Coronary artery (tissue), 2 donors: ENCODE measurements at regions not wholly inside any gene's neighbourhood (a gene's known extent, or its start where the extent isn't known, plus 50 kb on each side); places are given as distances from the start of the nearest gene placed in this dataset.

ENCODE experiments used
- DNase-seq: peaks from one replicate; pipeline ENCODE4 v3.0.0-alpha.2; 2017; ENCODE audit warnings: low spot score
- H3K27ac ChIP-seq, 2 donors: fragments of 200-600 bp; sonication (generic); one replicate each; pipeline ENCODE4 v1.5.1; 2016 to 2019
- H3K4me3 ChIP-seq: fragments of 200-600 bp; sonication (generic); 2 replicates; pipeline ENCODE4 v1.5.1; 2016; ENCODE audit warnings: mild to moderate bottlenecking, moderate library complexity
- TF ChIP-seq, protein P1 (sequence below): fragments of 200-600 bp; sonication (generic); IDR thresholded peaks from one replicate; pipeline ENCODE4 v1.5.1; 2019; ENCODE audit warnings: antibody characterized with exemption

DNA sequence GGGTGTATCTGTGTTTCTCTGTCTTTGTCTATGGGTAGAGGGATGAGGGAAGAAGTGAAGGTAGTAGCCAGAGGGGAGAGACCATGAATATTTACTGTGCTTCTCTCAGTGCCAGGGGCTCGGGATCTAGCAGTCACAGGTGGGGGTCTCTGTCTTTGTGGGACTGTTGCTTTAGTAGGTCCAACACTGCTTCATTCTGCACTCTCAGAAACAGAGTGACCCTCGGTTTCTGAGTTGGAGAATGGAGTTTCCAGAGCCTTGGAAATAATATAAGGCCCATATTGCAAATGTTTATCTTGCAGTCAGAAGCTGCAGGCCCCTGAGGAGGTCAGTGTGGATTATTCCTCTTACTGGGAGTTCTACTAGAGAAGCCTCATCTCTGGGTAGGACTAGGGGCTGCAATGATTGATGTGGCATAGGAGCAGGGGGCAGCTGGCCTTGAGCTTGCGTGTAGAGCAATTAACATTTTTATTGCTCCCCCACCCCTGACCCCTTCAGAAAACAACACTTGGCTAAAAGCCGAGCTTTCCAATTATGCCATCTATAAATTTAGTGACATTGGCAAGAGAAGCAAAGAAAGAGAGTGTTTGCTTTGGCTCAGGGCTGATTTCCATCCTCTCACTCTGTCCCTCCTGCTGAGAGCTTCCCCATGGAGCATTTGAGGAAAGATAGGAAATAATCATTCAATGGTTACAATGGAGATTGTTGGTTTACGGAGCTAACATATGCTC lies 55.0 kb upstream of the TRPC7 start:
- Histone ChIP-seq H3K27ac (no peak overlapping the region), H3K4me3 (no peak overlapping the region)
- TF ChIP-seq, protein P1, sequence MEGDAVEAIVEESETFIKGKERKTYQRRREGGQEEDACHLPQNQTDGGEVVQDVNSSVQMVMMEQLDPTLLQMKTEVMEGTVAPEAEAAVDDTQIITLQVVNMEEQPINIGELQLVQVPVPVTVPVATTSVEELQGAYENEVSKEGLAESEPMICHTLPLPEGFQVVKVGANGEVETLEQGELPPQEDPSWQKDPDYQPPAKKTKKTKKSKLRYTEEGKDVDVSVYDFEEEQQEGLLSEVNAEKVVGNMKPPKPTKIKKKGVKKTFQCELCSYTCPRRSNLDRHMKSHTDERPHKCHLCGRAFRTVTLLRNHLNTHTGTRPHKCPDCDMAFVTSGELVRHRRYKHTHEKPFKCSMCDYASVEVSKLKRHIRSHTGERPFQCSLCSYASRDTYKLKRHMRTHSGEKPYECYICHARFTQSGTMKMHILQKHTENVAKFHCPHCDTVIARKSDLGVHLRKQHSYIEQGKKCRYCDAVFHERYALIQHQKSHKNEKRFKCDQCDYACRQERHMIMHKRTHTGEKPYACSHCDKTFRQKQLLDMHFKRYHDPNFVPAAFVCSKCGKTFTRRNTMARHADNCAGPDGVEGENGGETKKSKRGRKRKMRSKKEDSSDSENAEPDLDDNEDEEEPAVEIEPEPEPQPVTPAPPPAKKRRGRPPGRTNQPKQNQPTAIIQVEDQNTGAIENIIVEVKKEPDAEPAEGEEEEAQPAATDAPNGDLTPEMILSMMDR = no peak
- no peak for DNase-seq

- H3K4me3 ChIP-seq = no peak overlapping the region
- TF ChIP-seq, protein P1 = no peak
- H3K27ac ChIP-seq = no peak overlapping the region
- DNase-seq = no peak
These were observed 53.0 kb upstream of the TRPC7 start for GRCh38 chr5:136418301-136418700.
